Fibroblast of peridontal ligament (primary cell): ENCODE measurements at regions not wholly inside any gene's neighbourhood (a gene's known extent, or its start where the extent isn't known, plus 50 kb on each side); places are given as distances from the start of the nearest gene placed in this dataset.

ENCODE experiments used
- DNase-seq: peaks from one replicate; pipeline ENCODE4 v3.0.0-alpha.2; 2010; ENCODE audit errors: extremely low read depth

- DNase-seq: no peak
These were observed 411.9 kb upstream of the SHH start for GRCh38 chr7:156223935-156224832.

DNA sequence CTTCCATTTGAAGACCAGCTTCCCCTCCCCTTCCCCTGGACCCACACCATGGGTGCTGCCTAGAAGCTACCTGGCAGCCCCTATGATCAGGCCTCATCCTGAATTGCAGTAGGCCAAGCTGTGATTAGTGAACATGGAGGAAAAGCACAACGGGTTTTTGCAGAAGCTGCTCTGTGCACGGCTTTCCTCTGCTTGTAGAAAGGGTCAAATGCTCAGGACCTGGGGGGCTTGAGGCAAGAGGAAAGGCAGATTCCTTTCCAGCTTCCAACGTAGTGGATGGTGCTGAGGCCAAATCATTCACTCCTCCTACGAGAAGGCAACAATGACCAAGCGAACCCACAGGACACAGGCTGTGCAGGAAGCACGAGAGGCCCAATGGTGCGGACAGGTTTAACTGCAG is 410.3 kb upstream of the SHH start:
- DNase-seq: no peak

- no peak for DNase-seq
These were observed 409.9 kb upstream of the SHH start for GRCh38 chr7:156222151-156222550.

- DNase-seq: no peak
These were observed 408.4 kb upstream of the SHH start for GRCh38 chr7:156220701-156221100.

GRCh38 chr7:156220078-156220605 is 407.9 kb upstream of the SHH start:
- no peak for DNase-seq

DNA sequence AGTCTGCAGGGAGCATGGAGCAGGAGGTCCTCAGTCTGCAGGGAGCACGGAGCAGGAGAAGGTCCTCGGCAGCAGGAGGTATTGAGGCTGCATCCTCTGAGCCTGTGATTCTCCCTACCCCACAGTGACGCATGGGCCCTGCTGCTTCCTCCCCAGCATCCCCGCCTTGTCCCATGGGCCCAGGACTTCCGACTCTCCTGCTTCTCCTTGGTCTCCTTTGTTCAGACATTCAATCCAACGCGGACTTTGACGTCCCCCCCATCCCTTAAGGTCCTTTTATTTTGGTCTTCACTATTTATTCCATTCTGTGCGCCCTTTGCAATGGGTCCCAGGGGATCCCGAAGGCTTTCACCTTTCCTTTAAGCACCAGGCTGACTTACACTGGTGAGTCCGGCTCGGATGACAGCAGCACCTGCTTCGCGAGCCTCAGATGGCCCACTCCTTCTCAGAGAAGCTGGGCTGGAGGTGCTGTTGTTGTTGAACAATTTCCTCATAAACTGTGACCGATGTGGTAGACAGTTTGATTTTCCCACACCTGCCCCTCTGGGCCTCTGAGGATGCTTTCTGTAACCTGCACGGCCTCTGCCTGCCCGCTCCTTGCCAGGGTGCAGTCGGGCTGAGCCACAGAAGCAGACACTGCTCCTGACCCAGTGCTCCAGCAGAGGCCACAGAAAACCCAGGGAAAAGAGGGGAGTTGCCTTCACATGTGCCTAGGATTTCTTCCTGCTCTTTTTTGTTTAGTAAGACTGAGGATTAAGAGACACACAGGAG is 407.2 kb upstream of the SHH start:
- no peak for DNase-seq

DNA sequence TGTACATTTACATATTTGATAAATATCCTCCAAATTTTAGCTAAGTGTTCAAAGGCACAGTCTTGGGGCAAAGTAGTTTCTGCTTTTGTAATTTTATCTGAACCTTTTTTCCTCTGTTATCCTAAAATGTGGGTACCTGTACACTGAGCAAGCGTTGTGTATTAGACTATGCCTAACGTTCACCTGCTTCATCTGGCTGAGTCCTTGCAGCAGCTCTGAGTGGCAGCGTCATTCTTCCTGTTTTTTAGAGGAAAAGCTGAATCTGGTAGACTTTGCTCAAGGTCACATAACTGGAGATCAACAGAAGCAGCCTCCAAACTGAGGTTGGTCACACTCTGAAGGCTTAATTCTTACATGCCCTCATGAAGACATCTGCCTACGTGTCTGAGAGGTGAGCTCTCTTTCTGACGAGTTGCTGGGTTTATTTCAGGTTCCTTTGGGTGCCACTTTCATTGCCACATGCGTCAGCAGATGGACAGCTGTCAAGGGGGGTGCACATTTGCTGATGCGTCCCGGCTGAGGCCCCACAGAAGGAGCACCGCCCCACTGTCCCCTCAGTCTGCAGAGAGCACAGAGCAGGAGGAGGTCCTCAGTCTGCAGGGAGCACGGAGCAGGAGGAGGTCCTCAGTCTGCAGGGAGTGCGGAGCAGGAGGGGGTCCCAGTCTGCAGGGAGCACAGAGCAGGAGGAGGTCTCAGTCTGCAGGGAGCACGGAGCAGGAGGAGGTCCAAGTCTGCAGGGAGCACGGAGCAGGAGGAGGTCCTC is 406.5 kb upstream of the SHH start:
- no peak for DNase-seq

DNA sequence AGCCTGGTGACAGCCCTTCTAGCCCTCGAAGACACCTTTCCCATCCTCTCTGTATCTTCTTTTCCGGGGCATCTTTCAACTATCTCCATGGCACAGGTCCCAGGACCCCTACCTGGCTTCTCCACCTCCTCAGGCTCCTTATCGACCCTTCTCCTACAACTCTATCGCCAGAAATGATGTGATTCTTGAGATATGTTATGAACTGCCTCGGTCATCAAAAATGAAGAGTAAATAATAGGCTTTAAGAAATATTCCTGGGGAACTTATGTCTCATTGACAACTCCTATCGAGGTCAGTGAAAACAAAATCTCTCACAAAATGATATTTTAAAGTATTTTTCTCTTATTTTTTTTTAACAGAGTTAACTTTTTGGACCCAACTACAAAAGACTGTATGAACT is 405.5 kb upstream of the SHH start:
- DNase-seq: no peak

GRCh38 chr7:156209087-156209486 is 396.8 kb upstream of the SHH start:
- DNase-seq: no peak

- no peak for DNase-seq
These were observed 395.0 kb upstream of the SHH start for GRCh38 chr7:156207306-156207705.

DNA sequence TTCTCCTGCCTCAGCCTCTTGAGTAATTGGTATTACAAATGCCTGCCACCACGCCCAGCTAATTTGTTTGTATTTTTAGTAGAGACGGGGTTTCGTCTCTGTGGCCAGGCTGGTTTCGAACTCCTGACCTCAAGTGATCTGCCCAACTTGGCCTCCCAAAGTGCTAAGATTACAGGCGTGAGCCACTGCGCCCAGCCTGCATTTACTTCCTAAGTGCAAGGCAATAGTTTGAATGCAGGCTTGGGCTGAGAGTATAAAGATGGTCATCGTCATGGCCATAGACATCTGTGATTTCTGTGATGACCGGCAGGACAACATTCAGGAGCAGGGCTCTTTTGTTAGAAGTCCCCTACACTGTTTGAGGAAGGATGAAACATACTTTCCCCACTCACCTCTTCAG is 393.9 kb upstream of the SHH start:
- DNase-seq: no peak

GRCh38 chr7:156204820-156205219 is 392.6 kb upstream of the SHH start:
- DNase-seq: no peak

- no peak for DNase-seq
These were observed 391.7 kb upstream of the SHH start for GRCh38 chr7:156203923-156204322.

GRCh38 chr7:156198277-156198676 is 386.0 kb upstream of the SHH start:
- no peak for DNase-seq

- DNase-seq: no peak
These were observed 384.4 kb upstream of the SHH start for GRCh38 chr7:156196649-156197048.

DNA sequence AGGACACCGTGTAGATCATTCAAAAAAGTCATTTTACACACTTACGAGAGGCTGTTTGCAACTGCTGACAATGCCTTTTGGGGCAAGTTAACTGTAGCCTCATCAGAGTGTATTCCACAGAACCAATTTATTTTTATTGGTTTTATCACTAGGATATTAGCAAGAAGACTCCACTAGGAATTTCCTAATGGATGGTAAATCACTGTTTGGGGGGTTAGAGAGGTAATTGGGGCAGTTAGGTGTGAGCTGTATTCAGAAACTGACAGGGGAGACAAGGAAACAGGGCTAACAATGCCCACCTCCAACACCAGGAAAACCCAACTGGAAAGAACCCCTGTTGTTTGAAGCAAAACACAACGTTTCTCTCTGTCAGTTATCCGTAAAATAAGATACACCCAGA is 383.0 kb upstream of the SHH start:
- DNase-seq: no peak

GRCh38 chr7:156194813-156195212 is 382.6 kb upstream of the SHH start:
- DNase-seq: no peak

DNA sequence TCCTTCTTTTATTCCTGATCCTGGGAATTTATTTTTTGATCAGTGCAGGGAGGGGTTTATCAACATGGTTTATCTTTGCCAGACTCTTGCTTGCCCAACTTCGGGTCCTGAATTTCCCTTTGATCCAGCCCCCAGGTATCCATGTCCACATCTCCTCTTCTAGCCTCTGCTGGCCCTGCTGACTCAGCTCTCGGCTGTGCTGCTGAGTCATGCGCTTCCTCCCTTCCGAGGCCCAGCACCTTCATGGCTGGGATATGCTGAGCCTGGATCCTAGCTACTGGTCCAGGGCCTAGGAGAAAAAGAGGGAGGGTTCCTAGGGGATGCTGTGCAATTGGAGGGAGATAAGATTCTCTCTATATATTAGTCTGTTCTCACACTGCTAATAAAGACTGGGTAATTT is 380.7 kb upstream of the SHH start:
- no peak for DNase-seq

DNA sequence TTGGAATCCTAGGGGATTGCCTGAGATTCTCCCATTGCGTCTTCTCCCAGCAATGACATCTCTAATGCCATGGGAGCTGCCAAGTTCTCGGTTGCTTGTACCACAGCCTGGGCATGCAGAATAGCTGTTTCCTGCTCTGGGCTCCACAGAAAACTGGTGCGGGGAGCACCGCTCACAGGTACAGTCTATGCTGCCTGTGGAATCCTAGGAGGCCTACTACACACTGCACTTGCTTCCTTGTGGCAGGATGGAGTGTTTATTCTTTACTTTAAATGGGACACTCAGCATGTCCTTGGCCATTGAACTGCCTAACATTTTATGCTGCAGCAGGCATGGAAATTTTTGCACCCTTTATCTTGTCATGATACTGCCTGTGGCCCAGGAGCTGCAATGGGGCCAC is 378.8 kb upstream of the SHH start:
- DNase-seq: no peak

GRCh38 chr7:156185076-156185475 is 372.8 kb upstream of the SHH start:
- no peak for DNase-seq

DNA sequence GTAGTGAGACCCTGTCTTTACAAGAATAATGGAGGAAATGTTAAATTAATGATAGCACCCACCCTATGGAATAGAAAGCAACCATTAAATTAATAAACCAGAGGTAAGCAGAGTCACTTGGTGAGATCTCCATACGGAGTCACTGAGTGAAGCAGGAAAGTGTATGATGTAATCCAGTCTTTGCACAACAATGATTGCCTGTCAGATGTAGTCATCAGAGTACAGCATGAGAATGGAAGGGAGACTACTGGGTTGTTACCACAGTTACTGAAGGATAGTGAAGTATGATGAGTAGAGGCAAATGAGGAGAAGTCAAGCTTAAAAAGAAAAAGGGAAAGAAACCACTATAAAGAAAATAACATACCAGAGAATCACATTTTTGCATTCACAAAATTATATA is 371.9 kb upstream of the SHH start:
- DNase-seq: no peak
